ENCODE measurements at regions not wholly inside any gene's neighbourhood (a gene's known extent, or its start where the extent isn't known, plus 50 kb on each side); places are given as distances from the start of the nearest gene placed in this dataset.

DNA sequence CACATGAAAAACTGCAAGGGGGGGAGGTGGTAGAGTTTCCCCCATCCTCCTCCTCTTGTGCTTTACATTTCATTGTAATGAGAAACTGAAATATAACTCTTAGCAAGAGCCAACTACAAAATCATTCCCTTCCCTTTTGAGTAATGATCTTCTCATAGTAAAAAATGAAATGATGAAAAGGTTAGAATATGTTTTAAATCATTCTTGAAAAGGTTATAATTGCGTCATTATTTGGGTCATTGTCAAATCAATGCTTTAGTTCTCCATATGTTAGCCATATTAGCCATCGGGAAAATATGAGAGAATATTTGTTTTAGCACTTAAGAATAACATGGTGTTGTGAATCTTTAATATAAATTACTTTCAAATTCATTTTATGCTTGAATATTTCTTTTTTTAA lies 1185.0 kb upstream of the CDH18 start:
- no peaks in the 10 kb centered on the region for H3K27me3 ChIP-seq (ENCODE audit: insufficient read depth, low read length)
- H3K27me3 Mint-ChIP-seq (ENCODE audit: low read depth, unreplicated experiment): no peaks in the 10 kb centered on the region
- H4K20me1 ChIP-seq (ENCODE audit: insufficient read depth, low read length): no peaks in the 10 kb centered on the region
- no peak overlapping the region for H3K4me3 Mint-ChIP-seq (ENCODE audit: unreplicated experiment)
- no peaks in the 10 kb centered on the region for H3K9me3 Mint-ChIP-seq (ENCODE audit: unreplicated experiment)
- no peaks in the 10 kb centered on the region for H3K79me2 ChIP-seq (ENCODE audit: insufficient read depth, low read length)
- no peak overlapping the region for H2AFZ ChIP-seq (ENCODE audit: low read depth, low read length)
- H3K4me3 ChIP-seq (ENCODE audit: insufficient read depth, low read depth, low read length): no peak overlapping the region
- DNase-seq (ENCODE audit: low read depth) (no peak), FAIRE-seq (no peak)
- H3K4me1 ChIP-seq (ENCODE audit: insufficient read depth, low read length): no peaks in the 10 kb centered on the region
- no peak overlapping the region for H3K4me2 ChIP-seq (ENCODE audit: low read length)
- H3K36me3 ChIP-seq (ENCODE audit: insufficient read depth, low read length): no peaks in the 10 kb centered on the region
- H3K36me3 Mint-ChIP-seq (ENCODE audit: low read depth, unreplicated experiment): no peaks in the 10 kb centered on the region
- no peak overlapping the region for H3K27ac ChIP-seq (ENCODE audit: low read depth, low read length)
- no peak overlapping the region for H3K27ac Mint-ChIP-seq (ENCODE audit: unreplicated experiment)
- no peaks in the 10 kb centered on the region for H3K4me1 Mint-ChIP-seq (ENCODE audit: low read depth, unreplicated experiment)
- H3K9me3 ChIP-seq (ENCODE audit: insufficient read depth, low read depth, low read length): no peaks in the 10 kb centered on the region
- no peak for TF ChIP-seq EZH2 (IDR thresholded peaks at IDR 0.05; ENCODE audit: insufficient read depth, low read length)
- no peak overlapping the region for H3K9ac ChIP-seq (ENCODE audit: low read length)

DNA sequence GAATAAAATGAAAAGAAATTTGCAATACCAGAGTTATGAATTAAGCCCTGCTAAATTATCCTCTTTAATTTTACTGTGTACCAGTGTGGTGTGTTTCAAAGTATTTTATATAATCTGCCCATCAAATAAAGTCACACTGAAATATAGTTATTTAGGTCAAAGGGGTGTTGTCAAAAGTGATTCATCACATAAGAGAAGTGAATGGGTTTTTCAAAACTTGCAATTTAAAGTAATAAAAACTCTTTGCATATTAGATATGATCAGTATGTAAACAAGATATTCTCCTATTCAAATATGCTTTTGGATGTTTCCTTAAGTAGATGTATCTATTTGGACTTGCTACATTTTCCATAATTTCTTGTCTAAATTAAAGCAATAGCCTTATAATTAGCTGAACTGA lies 1183.0 kb upstream of the CDH18 start:
- Histone ChIP-seq H3K27ac (ENCODE audit: low read depth, low read length) (no peak overlapping the region), H3K79me2 (ENCODE audit: insufficient read depth, low read length) (no peaks in the 10 kb centered on the region), H3K4me1 (ENCODE audit: insufficient read depth, low read length) (no peaks in the 10 kb centered on the region), H2AFZ (ENCODE audit: low read depth, low read length) (no peak overlapping the region), H4K20me1 (ENCODE audit: insufficient read depth, low read length) (no peaks in the 10 kb centered on the region), H3K4me3 (ENCODE audit: insufficient read depth, low read depth, low read length) (no peak overlapping the region), H3K27me3 (ENCODE audit: insufficient read depth, low read length) (no peaks in the 10 kb centered on the region), H3K4me2 (ENCODE audit: low read length) (no peak overlapping the region), H3K9me3 (ENCODE audit: insufficient read depth, low read depth, low read length) (no peaks in the 10 kb centered on the region), H3K9ac (ENCODE audit: low read length) (no peak overlapping the region), H3K36me3 (ENCODE audit: insufficient read depth, low read length) (no peaks in the 10 kb centered on the region)
- no peaks in the 10 kb centered on the region for H3K9me3 Mint-ChIP-seq (ENCODE audit: unreplicated experiment)
- no peak overlapping the region for H3K4me3 Mint-ChIP-seq (ENCODE audit: unreplicated experiment)
- no peaks in the 10 kb centered on the region for H3K4me1 Mint-ChIP-seq (ENCODE audit: low read depth, unreplicated experiment)
- no peak for TF ChIP-seq EZH2 (IDR thresholded peaks at IDR 0.05; ENCODE audit: insufficient read depth, low read length)
- TF ChIP-seq, protein P1, sequence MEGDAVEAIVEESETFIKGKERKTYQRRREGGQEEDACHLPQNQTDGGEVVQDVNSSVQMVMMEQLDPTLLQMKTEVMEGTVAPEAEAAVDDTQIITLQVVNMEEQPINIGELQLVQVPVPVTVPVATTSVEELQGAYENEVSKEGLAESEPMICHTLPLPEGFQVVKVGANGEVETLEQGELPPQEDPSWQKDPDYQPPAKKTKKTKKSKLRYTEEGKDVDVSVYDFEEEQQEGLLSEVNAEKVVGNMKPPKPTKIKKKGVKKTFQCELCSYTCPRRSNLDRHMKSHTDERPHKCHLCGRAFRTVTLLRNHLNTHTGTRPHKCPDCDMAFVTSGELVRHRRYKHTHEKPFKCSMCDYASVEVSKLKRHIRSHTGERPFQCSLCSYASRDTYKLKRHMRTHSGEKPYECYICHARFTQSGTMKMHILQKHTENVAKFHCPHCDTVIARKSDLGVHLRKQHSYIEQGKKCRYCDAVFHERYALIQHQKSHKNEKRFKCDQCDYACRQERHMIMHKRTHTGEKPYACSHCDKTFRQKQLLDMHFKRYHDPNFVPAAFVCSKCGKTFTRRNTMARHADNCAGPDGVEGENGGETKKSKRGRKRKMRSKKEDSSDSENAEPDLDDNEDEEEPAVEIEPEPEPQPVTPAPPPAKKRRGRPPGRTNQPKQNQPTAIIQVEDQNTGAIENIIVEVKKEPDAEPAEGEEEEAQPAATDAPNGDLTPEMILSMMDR (IDR thresholded peaks at IDR 0.05; ENCODE audit: insufficient read depth, low read depth, low read length): no peak
- no peak for FAIRE-seq
- no peaks in the 10 kb centered on the region for H3K27me3 Mint-ChIP-seq (ENCODE audit: low read depth, unreplicated experiment)
- no peak overlapping the region for H3K27ac Mint-ChIP-seq (ENCODE audit: unreplicated experiment)
- no peak for DNase-seq (ENCODE audit: low read depth)
- no peaks in the 10 kb centered on the region for H3K36me3 Mint-ChIP-seq (ENCODE audit: low read depth, unreplicated experiment)

DNA sequence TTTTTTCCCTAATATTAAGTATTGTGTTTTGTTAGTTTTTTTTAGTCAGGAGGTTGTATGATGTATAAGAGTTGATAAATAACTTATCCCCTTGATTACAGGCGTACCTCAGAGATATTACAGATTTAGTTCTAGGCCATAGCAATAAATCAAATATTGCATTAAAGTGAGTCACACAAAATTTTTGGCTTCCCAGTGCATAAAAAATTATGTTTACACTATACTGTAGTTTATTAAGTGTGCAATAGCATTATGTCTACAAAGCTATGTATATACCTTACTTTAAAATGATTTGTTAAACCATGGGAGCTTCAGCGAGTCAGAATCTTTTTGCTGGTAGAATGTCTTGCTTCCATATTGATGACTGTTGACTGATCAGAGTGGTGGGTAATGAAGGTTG lies 1180.6 kb upstream of the CDH18 start:
- Mint-ChIP-seq H3K4me3 (ENCODE audit: unreplicated experiment) (no peak overlapping the region), H3K9me3 (ENCODE audit: unreplicated experiment) (peaks cover 4% of the 10 kb centered on the region), H3K27me3 (ENCODE audit: low read depth, unreplicated experiment) (no peaks in the 10 kb centered on the region), H3K36me3 (ENCODE audit: low read depth, unreplicated experiment) (no peaks in the 10 kb centered on the region), H3K4me1 (ENCODE audit: low read depth, unreplicated experiment) (no peaks in the 10 kb centered on the region), H3K27ac (ENCODE audit: unreplicated experiment) (no peak overlapping the region)
- Histone ChIP-seq H3K27me3 (ENCODE audit: insufficient read depth, low read length) (no peaks in the 10 kb centered on the region), H3K9me3 (ENCODE audit: insufficient read depth, low read depth, low read length) (no peaks in the 10 kb centered on the region), H3K79me2 (ENCODE audit: insufficient read depth, low read length) (no peaks in the 10 kb centered on the region), H4K20me1 (ENCODE audit: insufficient read depth, low read length) (no peaks in the 10 kb centered on the region), H3K4me1 (ENCODE audit: insufficient read depth, low read length) (no peaks in the 10 kb centered on the region), H3K4me3 (ENCODE audit: insufficient read depth, low read depth, low read length) (no peak overlapping the region), H3K36me3 (ENCODE audit: insufficient read depth, low read length) (no peaks in the 10 kb centered on the region), H3K4me2 (ENCODE audit: low read length) (no peak overlapping the region), H3K27ac (ENCODE audit: low read depth, low read length) (no peak overlapping the region), H2AFZ (ENCODE audit: low read depth, low read length) (no peak overlapping the region), H3K9ac (ENCODE audit: low read length) (no peak overlapping the region)
- no peak for TF ChIP-seq EZH2 (IDR thresholded peaks at IDR 0.05; ENCODE audit: insufficient read depth, low read length)
- TF ChIP-seq, protein P1 (IDR thresholded peaks at IDR 0.05; ENCODE audit: insufficient read depth, low read depth, low read length): no peak
- no peak for DNase-seq (ENCODE audit: low read depth)
- no peak for FAIRE-seq
